ENCODE measurements at regions not wholly inside any gene's neighbourhood (a gene's known extent, or its start where the extent isn't known, plus 50 kb on each side); places are given as distances from the start of the nearest gene placed in this dataset.

DNA sequence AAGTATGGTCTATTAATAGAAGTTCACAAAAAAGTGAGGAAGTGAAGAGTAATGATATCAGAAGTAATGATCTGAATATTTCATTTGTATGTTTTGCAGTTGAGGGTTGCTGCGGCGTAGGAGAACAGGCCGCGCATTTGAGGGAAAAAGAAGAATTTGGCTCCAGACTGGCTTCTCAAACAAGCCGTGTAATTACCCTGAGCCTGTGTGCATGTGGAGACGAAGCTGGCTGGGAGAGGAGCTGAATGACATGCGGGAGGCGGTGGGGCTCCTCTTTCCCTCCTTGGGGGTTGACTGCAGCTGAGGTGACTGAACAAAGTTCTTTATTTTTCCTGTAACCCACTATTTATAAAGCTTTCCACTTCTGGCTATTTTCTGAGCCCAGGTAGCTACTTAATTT lies 115.5 kb upstream of the AFDN start:
- DNase-seq, result no peak

GRCh38 chr6:167711768-167712730 lies 114.7 kb upstream of the AFDN start:
- no peak for DNase-seq

- DNase-seq, result no peak
Observed at GRCh38 chr6:167712731-167713475, 113.8 kb upstream of the AFDN start.

GRCh38 chr6:167714152-167714551 lies 112.6 kb upstream of the AFDN start:
- DNase-seq, result no peak

DNA sequence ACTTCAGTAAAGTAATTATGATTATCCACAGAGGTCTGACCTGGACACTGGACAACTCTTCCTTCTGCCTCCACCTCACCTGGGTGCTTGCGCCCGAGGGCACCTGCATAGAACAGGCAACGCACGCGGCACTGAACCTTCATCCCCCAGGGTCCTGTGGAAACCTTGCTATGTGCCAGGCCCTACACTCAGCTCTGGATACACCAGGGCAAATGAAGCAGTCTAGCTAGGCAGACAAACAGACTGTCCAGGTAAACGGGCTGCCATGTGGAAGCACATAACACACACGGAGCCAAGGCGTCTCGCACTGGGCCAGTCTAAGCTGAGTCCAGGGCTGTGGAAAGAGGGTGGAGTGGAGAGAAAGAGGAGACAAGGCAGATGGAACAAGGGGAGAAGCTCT lies 109.3 kb upstream of the AFDN start:
- DNase-seq, result no peak

- DNase-seq, result no peak
Observed at GRCh38 chr6:167717867-167718266, 108.8 kb upstream of the AFDN start.

GRCh38 chr6:167719920-167720319 lies 106.8 kb upstream of the AFDN start:
- no peak for DNase-seq

- no peak for DNase-seq
Observed at GRCh38 chr6:167720456-167721285, 106.0 kb upstream of the AFDN start.

DNA sequence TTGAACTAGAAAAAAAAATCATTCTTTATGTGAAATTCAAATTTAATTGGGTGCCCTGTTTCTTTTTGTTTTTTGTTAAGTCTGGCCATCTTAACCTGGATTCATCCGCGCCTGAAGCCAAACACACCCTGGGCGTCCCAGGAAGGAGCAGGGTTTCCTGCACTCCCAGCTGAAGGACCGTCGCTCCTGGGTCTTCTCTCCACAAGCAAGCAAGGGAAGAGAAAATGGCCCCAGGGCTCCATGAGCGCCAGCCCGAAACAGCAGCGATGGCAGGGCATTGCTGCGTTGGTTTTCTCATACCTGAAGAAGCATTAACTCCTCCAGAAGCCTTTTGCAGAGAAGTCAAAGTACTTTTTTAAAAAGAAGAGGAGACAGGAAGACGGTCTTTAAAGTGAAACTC lies 105.4 kb upstream of the AFDN start:
- no peak for DNase-seq

GRCh38 chr6:167722634-167723309 lies 103.9 kb upstream of the AFDN start:
- no peak for DNase-seq

DNA sequence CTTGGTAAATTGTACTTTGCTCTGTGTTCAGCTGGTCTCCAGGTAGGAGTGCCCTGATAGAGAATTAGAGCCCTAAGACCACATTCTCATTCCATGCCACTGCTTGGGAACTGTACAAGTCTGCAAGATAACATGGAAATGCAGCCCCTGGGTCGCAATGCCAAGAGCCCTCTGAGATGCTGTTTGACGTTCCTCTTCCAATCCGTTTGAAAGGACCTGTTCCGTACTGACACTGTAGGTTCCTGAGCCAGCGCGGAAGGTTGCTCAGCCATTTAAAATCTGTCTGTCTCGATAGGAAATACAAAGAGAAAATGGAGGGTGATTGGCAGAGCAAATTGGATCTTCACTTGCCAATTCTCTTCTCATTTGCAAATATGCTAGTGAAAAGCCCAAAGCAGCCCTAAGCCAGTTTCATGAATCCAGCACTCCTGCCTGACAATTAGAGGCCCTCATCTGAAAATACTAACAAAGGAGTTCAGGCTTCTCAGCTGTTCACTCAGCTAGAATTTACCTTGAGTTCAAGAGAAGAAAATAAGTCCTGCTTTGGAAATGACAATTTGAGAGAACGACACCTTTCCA lies 100.6 kb upstream of the AFDN start:
- no peak for DNase-seq

GRCh38 chr6:167730441-167730840 lies 96.3 kb upstream of the AFDN start:
- DNase-seq, result no peak

- DNase-seq, result no peak
Observed at GRCh38 chr6:167731216-167731615, 95.5 kb upstream of the AFDN start.

- no peak for DNase-seq
Observed at GRCh38 chr6:167731731-167732422, 94.8 kb upstream of the AFDN start.

DNA sequence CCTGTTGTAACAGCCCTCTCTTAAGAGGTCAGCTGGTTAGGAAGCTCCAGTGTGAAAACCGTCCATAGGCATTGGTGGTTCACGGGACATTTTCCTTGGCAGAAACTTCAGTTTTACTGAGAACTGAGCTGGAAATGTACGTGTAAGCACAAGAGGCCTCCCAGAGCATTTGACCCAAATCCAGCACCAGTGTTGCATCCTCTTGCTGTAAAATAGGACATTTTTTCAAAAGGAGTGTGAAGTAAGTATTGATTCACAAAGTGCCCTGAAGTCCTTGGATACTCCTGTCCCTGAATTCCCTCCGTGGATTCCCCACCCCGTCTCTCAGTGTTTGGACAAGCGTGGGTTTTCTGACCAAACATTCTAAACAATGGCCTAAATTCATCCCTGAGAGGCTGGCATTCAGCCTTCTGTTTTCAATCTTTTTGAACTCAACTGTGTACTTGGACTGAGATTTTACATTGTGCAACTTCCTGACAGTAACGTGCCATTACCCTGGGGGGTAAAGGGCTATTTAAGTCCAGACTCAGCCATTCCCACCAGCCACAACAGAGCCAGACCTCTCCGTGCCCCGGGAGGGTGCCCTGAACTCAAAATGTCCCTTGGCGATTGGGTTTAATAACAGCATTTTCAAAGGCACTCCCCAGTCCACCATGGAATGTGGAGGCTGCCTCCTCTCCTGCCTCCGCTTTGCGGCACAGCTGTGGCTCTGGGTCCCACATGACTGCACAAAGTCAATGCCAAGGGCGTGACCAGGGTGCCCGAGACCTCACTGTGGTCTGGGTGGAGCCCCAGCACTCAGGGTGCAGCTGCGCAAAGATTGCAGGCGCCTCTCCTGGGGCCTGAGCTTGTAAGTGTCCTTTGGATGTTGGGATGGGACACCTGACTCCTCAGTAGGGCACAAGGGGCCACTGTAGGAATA lies 92.7 kb upstream of the AFDN start:
- no peak for DNase-seq

- DNase-seq, result no peak
Observed at GRCh38 chr6:167734662-167735083, 92.0 kb upstream of the AFDN start.

DNA sequence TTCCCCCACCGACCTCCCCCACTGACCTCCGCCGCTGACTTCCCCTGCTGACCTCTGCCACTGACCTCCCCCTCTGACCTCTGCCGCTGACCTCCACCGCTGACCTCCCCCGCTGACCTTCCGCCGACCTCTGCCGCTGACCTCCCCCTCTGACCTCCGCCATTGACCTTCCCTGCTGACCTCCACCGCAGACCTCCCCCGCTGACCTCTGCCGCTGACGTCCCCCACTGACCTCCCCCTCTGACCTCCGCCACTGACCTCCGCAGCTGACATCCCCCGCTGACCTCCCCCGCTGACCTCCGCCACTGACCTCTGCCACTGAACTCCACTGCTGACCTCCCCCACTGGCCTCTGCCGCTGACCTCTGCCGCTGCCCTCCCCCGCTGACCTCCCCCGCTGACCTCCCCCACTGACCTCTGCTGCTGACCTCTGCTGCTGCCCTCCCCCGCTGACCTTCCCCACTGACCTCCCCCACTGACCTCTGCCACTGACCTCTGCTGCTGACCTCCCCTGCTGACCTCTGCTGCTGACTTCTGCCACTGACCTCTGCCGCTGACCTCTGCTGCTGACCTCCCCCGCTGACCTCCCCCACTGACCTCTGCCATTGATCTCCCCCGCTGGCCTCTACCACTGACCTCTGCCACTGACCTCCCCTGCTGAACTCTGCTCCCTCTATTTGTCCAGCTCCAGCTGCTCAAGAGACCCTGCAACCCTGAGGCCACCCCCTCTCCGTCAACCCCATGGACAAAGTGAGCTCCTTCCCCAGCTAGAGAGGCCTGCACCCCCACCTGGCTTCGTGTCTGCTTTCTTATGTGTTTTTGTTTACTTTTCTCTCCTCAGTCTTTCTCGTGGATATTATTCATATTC lies 91.4 kb upstream of the AFDN start:
- no peak for DNase-seq

DNA sequence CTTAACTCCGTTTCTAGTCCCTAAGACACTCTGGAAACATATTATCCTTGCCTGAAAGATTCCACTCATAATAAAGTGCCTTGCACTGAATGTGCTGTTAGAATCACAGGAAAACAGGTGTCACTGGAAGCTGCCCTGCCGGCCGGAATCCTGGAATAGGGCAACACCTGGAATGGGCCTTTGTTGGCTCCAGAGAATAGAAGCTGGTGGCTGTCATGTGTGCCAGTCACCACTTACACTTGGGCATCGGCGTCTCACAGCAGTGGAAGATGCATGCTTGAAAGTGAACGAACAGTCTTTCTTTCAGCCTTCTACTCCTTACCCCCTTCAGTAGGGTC lies 90.8 kb upstream of the AFDN start:
- no peak for DNase-seq

DNA sequence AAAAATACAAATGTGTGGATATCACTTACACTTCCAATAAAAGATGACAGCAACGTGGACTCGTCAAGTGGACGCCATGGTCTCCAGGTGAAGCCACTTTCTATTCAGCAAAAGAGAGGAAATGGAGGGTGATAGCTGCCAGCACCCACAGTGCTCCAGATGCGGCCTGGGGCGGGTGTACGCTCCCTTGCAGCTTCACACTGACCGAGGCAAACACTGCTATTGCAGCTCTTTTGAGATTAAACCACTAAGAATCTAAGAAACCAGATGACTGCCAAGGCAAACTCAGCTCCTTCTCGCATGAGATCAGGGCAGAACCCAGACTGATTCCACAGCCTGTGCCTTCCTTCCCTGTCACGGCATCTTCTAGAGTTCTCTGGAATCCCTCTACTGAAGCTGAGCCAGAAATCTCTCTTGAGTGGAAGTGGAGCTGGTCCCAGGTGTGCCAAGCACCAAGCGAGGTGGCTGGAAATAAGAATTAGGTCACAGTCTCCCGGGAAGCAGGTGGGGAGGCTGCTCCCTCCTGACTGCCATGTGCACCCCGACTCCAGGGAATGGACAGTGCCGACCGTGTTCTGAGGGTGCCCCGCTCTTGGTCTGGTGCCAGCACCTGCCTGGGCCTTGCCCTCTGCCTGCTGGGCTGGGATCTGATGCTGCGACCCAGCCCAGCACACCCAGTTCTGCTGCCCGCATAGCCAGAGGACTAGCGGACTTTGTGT lies 90.1 kb upstream of the AFDN start:
- DNase-seq, result no peak

Data from stimulated activated CD4-positive, alpha-beta T cell treated with anti-CD3 and anti-CD28 coated beads, Interleukin-4, amount 100 ng/mL, for 1 hour (primary cell).